ENCODE measurements at regions not wholly inside any gene's neighbourhood (a gene's known extent, or its start where the extent isn't known, plus 50 kb on each side); places are given as distances from the start of the nearest gene placed in this dataset.

DNA sequence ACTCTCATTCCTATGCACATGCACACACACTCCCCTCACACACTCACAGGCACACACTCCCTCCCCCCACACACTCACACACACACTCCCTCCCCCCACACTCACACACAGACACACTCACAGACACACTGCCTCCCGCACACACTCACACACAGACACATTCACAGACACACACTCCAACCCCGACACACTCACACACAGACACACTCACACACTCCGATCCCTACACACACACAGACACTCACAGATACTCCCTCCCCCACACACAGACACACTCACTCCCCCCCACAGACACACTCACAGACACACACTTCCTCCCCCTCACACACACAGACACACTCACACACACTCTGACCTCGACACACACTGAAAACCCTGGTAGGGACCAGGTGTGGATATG is 176.2 kb downstream of the TFAP2C start:
- ATAC-seq = no peak

DNA sequence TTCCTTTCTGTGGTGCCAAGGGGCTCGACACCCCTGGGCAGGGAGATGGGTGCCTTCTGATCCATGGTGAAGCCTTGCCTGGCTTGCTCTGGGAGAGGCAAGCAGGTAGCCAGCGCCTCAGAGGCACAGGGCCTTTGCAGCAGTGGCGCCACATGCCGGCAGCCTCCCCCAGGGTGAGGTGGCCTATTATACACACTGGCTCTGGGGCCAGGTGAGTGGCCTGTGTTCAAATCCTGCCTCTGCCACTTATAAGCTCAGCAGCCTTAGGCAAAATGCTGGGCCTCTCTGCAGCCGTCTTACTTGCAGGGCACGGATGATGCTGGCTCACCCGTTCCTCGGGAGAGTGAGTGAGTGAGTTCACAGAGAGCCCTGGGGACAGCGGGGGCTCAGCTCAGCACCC is 176.9 kb downstream of the TFAP2C start:
- ATAC-seq = no peak

DNA sequence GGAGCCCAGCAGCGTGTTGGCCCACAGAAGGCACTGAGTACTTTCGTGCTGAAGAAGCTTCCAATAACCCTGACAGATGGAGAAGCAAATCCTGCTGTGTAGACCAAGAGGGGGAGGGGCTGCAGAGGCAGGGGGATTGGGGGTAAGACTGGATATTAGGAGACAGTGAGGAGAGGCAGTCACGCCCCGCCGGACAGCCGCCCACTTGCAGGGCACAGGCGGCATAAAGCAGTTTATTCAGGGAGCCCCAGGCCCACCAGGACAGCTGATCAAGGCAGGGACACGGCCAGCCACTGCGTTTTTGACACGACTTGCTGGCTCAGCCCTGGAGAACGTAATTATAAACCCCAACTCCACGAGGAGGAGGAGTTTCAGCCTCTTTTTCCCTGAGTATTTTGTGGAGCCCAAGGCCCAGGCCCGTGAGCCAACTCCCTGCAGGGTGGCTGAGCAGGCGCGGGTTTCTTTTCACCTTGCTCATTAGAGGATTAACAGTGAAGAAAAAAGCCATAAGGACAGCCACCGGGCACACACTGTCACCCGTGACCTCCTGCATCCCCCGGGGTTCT is 177.9 kb downstream of the TFAP2C start:
- no peak for ATAC-seq

DNA sequence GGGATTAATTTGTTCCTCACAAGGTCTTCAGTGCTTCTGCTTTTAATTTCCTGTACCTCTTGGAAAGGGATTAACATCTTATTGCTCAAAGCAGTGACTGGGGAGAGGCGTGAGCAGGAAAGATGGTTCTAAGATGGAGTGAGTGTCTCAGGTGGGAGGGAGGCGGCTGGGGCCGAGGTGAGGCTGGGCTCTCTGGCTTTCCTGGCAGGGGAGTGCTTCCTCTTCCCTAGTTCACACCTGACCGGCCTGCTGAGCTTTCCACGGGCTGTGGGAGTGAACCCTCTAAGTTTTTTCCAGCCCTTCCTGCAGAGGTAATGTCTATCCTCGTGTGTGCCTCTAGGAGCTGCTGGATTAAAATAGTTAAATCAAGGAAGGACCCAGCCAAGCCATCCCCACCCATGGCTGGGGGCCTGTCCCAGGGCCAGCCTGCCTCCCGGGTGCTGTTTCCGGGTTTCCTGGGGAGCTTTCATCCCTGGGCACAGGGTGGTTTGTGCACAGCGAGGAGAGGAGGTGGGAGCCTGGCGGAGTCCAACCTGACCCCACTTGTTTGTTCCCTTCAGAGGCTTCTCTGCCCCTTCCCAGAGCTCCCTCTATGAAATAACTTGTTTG is 179.1 kb downstream of the TFAP2C start:
- ATAC-seq = peak; percentile 45

DNA sequence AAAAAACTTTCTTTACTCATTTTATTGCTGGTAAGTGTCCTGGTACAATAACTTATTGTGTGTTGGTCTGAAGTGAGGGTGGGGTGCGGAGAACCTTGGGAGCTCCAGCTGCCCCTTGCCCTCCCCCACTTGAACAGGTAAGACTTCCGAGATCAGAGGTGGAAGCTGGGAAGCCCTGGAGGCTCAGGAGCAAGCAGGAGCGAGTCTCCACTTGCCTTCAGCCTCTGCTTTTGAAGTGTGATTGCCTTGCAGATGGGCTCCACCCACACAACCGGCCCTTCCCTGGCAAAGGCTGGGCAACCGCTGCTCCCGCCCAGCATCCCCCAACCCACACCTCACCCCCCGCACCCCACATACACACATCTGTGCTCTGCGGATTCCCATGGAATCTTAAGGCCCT is 179.6 kb downstream of the TFAP2C start:
- ATAC-seq = peak; percentile 62

DNA sequence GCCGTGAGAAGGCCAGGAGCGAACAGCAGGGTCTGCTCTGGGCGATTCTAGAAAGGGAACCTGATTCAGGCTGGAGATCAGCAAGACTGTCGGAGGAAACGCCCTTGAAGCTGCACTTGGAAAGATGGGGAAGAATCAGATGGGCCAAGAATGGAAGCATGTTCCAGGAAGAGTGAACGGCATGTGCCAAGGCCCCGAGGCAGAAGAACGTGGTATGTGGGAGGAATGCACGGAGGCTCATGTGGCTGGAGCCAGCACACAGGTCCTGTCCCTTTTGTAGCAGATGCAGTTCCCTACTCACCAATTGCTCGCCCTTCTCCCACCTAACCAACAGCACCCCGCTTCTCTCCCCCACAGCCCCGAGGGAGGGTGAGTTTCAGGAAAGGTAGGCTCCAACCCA is 180.6 kb downstream of the TFAP2C start:
- peak; percentile 43 for ATAC-seq

DNA sequence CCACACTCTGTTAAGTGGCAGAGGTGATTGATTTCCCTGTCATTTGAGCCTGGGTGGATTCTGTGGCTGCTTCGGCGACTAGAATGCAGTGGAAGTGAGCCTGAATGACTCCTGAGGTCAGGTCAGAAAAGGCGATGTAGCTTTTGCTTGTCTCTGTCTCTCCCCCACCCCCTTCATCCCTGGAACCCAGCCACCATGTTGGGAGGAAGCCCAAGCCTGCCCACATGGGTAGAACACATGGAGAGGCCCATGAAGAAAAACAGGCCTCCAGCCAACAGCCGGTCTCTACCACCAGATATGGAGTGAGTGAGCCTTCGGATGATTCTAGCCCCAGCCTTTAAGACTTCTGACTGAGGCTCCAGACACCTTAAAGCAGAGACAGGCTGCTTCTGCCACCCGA is 181.0 kb downstream of the TFAP2C start:
- peak; percentile 1 for ATAC-seq

DNA sequence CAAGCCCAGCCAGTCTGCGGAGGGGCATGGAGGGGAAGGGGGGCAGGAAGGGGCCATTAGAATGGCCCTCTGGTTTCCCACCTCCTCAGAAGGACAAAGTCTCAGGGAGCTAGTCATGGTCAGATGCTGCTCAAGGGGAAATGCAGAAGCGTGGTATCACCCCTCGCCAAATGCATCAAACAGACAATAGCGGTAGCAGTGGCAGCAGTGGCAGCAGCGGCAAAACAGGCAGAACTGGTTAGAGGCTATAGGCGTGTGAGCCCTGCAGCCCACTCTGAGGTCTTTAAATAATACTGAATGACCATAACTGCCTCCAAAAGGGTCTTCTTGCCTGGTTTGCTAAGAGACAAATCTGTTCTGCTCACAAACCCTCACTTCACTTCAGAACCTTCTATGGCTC is 186.7 kb downstream of the TFAP2C start:
- peak; percentile 31 for ATAC-seq

DNA sequence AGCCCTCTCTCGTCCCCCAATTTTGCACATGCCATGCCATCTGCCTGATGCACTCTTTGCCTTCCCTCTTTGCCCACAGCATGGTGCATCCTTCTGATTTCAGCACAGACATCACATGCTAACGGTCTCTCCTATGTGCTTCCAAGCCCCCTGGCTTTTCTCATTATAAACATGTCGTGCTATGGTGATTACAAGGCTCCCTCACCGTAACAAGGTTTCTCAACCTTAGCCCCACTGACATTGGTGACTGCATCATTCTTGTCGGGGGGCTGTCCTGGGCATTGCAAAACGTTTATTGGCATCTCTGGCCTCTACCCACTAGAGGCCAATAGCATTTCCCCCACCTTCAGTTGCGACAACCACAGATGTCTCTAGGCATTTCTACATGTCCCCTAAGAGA is 187.2 kb downstream of the TFAP2C start:
- no peak for ATAC-seq

DNA sequence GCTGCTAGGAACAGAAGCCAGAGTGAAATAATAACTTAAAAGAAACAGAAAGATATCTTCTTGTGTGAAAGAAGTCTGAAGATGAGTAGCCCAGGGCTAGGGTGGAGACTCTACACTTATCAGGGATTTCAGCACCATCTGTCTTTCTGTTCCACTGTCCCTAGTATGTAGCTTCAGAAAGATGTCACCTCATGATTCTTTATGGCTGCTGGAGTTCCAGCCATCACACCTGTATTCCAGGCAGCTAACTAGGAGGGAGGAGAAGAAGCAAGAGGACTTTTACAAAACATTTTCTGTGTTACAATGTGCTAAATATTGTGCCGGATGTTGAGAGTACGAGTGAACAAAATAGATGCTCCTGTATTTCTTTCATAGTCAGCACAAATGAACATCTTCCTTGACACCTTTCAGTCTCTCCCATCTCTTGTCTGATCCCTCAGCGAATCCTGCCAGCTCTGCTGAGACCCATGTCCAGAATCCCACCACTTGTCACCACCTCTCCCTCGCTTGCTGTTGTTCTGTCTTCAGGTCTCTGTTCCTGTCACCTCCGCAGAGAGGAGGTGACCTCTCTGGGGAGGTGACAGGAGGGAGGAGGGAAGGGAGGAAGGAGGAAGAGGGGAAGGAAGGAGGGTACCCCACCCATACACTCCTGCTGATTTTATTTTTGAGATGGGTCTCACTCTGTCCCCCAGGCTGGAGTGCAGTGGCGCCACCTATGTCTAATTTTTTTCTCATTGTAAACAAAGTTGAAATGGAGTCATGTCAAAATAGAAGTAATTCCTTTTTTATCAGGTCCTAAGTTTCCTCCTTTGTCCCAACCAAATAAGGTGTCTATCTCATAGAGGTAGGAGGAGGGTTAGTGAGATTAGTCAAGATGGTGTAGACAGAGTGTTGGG is 188.9 kb downstream of the TFAP2C start:
- ATAC-seq = no peak

DNA sequence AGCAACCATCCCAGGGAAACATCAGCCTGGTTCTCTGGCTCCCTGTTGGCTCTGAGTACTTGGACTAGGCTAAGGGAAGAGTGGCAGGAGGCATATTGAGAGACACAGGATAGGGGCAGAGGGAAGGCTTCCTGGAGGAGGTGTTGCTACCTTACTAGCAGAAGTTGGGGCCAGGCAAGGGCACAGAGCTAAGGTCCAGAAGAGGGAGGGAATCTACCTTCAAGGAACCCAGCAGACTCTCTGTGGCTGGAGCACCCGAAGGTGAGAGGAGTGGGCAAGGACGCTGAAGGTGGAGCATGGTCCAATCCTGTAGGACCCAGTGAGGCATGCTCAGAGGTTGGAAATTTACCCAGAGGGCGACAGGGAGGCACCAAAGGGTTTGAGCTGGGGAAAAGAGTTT is 191.9 kb downstream of the TFAP2C start:
- ATAC-seq = no peak

DNA sequence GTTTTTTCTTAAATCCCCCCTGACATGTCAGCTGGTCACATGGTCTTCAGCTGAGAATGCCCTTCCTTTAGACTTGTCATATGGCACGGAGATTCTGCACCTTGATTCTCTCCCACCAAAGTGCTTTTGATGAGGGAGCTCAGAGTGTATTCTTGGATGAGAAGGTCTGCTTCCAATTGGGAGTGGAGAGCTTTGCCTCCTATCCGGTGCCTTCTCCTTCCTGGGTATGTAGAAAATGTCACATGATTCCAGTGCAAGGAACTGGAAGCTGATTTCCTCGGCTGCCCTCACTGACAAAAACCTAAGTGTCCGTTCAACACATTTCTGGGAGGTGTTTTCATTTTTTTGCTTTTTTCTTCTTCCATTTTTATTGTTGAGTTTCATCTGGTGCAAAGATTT is 197.2 kb downstream of the TFAP2C start:
- no peak for ATAC-seq

DNA sequence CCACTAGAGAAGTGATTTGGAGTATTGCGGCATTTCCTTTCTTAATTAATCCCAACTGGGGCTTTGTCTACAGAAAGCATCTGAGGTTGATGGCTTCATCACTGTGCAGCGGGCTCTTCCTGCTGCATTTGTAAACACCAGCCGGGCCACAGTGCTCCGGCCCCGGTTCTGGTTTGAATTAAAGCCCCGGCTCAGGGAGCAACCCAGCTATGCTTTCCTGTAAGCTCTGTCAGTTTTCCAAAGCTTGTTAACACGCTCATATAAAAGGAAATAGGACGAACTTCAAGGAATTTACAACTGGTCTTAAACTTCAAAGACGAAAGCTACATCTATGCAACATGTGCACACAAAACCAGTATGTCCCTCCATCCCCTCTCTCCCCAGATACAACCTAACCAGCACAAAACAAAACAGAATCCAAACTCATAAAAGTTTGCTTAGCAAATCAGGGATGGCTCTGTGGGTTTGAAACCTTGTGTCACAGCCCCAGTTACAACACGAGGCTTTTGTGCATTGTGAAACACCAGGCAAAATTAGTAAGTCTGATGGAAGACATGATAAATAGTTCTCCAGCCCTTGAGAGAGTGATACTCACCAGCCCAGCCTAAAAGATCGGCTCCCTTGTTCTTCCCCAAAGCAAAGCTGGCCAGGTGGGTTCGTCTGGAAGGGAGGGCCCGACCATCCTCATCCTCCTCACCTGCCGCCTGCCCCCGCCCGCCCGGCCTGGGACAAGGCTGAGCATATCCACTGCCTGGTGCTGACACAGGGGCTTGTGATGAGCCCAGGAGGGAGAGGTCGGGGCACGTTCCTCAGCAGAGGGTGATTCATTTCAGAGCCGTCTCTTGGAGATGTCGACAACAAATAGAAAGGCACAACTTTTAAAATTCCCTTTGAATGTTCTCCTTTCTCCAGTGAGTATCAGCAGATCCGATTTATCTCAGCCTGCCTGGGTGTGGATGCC is 197.9 kb downstream of the TFAP2C start:
- peak; percentile 93 for ATAC-seq

DNA sequence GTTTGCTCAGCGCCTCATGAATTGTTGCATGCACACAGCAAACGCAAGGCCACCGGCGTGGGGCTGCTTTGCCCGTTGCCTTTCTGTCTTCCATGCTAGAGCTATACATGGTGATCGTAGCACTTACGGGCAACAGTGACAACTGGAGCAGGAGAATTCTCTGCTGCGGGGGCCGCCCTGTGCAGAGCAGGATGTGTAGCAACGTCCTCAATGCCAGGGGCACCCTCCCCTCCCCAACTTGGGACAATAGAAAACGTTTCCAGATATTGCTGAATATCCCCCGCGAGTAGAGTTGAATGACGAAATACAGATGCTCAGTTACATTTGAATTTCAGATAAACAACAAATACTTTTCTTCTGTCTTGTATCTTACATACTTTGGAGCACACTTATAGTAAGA is 198.7 kb downstream of the TFAP2C start:
- ATAC-seq = no peak

DNA sequence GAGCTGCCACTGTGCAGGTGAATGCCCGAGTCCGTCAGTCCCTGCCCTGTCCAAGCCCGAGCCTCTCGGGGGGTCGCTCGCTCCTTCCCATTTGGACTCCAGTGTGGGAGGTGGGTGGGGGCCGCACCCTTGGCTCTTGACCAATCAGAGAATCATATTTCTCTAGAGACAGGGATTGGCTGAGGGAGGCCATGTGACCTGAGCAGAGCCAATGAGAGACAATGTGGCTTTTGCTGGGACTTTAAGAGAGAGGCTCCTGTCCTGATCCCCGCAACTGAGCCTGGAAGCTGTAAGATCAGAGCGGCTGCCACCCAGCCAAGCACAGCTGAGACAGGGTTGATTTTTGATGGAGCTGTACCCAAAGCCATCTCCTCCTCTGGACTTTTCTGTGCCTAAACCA is 199.3 kb downstream of the TFAP2C start:
- ATAC-seq = no peak

DNA sequence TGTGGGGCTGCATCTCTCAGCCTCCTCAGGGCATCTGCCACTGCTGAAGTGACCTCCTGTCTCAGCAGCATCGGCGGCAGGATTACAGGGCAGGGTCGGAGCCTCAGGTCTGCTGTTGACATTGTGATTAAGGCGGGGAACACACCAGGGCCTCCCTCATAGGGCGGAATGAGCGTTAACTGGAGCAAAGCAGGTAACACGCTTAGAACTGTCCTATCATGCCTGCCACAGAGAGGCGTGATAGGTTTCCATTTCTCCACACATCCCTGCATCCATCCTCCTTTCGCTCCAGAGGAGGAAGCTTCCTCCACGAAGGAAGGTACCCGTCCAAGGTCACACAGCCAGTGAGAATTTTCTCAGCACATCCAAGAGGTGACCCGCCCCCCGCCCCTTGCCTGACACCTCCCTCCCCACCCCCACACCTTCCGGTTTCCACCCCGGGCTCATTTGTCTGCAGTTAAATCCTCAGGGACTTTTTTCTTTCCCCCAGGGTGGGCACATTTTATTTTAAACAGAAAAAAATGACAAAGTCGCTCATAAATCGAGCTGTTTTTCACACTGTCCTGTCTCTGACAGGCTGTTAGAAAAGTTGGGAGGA is 200.8 kb downstream of the TFAP2C start:
- ATAC-seq = peak; percentile 50

DNA sequence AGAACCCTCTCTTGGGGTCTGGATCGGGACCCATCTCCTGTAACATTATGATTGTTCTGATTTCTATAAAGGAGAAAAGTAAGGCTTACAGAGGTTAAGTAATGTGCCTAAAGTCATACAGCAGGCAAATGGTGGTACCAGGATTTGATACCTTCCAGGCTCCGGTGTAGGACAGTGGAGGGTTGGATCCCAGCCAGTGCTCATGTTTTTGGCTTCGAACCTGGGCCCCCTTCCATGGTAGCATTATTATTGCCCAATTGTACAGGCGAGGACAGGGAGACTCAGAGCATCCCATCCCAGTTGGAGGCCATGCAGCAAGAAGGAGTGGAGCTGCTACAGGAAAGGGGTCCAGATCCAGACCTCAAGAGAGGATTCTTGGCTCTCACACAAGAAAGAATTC is 202.7 kb downstream of the TFAP2C start:
- ATAC-seq = no peak

DNA sequence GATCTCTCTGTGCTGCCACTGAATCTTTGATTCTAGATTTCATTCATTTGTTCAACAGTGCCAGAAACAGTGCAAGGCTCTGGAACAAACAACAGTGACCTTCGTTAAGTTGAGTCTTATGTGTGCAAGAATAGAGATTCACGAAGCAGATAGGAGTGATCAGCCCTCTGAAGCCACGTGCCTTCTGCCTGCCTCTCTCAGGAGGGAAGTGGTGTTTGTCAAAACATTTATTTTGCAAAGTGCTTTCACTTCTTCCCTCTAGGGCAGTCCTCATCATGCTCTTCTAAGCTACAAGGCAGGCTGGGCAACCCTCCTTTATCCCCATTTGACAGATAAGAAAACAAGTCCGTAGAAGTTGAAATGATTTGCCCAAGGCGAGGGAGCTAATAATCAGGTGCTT is 204.3 kb downstream of the TFAP2C start:
- ATAC-seq = no peak

DNA sequence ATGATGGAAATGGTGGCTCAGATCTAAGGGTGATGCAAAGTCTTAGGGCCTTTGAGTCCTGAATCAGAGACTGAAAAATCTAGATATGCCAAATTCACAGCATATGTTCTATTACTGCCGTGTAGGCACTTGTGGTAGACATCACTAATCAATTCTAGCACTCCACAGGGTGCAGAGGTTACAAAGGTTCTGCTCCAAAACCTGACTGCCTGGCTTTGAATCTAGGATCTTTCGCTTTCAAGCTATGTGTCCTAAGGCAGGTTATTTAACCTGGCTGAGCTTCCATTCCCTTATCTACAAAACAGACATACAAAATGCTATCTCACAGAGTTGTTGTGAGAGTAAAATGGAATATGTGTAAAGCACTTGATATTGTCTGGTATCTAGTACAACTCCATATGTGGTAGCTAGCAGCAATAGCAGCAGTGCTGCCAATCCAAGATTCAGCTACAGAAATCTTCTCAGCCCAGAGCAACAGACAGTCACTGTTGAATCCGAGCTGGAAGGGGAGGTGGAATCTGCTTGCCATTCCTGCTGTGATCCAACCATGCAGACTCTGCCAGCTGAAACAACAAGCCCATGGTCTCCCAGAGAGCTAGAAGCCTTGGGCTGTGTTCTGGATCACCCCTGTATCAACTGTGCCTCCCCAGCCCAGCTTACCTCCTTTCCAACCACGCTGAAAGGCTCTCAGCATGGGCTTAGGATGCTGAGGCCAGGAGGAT is 206.9 kb downstream of the TFAP2C start:
- ATAC-seq = no peak

DNA sequence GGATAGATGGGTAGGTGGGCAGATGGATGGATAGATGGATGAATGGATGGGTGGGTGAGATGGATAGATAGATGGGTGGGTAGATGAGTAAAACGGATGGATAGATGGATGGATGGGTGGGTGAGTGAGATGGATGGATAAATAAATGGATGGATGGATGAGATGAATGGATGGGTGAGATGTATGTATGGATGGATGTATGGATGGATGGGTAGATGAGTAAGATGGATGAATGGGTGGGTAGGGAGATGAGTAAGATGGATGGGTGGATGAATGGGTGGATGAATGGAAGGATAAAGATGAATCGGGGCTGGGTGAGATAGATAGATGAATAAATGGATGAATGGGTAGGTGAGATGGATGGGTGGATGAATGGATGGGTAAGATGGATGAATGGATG is 210.1 kb downstream of the TFAP2C start:
- ATAC-seq = no peak

DNA sequence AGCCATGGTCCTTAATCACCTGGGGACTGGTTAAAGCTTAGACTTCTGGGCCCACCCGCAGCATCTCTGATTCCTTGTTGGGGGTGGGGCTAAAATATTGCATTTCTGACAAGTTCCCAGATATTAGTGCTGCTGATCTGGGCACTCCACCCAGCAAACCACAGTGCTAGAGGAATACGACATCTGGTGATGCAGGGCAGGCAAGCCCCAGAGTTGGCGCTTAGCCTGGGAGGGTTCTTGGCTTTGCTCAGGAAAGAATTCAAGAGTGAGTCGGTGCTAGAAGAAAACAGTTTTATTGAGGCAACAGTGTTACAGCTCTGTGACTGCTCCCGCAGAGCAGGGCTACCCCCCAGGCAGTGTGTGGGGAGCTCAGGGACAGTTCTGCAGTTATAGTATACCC is 210.7 kb downstream of the TFAP2C start:
- no peak for ATAC-seq

Data from esophagus mucosa (tissue), 1 donor.